RWPE1 (cell line): ENCODE measurements at regions not wholly inside any gene's neighbourhood (a gene's known extent, or its start where the extent isn't known, plus 50 kb on each side); places are given as distances from the start of the nearest gene placed in this dataset.

Experiments
- CTCF ChIA-PET: fragments of 350-600 bp; sonication (Branson Sonifier 250); formaldehyde crosslinking; extraction: SDS; loops from one replicate; lab custom pipeline; 2021; lab: Yijun Ruan, JAX
- POLR2A ChIA-PET: fragments of 400-600 bp; formaldehyde crosslinking; extraction: SDS; loops from one replicate; lab custom pipeline; 2020; ENCODE audit warnings: antibody characterized with exemption; ENCODE audit not compliant: low non-redundant PET; lab: Yijun Ruan, JAX
- DNase-seq: peaks from one replicate; pipeline ENCODE4 v3.0.0; 2012; ENCODE audit warnings: low spot score
- H3K27ac ChIP-seq: fragments of 450-650 bp; 2 replicates; pipeline ENCODE4 v1.5.1; 2017
- TF ChIP-seq, protein P1 (sequence below): fragments of 450-650 bp; conservative IDR thresholded peaks from 2 replicates; pipeline ENCODE4 v1.5.1; 2017; ENCODE audit warnings: low read depth, mild to moderate bottlenecking

DNA sequence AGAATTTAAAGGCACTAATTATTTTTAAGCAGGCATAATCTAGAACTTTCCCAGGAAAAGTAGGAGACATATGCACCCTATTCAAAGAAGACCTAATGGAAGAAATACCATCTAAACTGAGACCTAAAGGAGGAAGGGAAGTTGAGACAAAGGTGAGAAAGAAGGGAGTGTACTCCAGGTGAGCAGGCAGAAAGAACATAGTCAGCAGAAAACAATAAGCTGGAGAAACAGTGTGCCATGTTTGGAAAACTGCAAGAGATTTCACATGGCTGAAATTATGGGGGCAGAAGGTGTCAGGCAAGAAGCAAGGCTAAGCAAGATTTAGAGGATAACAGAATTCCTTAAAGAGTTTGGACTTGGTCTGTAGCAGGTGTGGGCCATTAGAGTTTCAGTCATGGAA lies 167.0 kb upstream of the USP25 start:
- no peak for DNase-seq
- TF ChIP-seq, protein P1, sequence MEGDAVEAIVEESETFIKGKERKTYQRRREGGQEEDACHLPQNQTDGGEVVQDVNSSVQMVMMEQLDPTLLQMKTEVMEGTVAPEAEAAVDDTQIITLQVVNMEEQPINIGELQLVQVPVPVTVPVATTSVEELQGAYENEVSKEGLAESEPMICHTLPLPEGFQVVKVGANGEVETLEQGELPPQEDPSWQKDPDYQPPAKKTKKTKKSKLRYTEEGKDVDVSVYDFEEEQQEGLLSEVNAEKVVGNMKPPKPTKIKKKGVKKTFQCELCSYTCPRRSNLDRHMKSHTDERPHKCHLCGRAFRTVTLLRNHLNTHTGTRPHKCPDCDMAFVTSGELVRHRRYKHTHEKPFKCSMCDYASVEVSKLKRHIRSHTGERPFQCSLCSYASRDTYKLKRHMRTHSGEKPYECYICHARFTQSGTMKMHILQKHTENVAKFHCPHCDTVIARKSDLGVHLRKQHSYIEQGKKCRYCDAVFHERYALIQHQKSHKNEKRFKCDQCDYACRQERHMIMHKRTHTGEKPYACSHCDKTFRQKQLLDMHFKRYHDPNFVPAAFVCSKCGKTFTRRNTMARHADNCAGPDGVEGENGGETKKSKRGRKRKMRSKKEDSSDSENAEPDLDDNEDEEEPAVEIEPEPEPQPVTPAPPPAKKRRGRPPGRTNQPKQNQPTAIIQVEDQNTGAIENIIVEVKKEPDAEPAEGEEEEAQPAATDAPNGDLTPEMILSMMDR, result no peak
- ChIA-PET CTCF (interaction anchor here (0.8 kb wide), 1 partner anchor 39 kb away, joined by 3 read pairs; no protein-coding TSS in a partner anchor), POLR2A (no interaction called here)
- H3K27ac ChIP-seq, result no peak overlapping the region

DNA sequence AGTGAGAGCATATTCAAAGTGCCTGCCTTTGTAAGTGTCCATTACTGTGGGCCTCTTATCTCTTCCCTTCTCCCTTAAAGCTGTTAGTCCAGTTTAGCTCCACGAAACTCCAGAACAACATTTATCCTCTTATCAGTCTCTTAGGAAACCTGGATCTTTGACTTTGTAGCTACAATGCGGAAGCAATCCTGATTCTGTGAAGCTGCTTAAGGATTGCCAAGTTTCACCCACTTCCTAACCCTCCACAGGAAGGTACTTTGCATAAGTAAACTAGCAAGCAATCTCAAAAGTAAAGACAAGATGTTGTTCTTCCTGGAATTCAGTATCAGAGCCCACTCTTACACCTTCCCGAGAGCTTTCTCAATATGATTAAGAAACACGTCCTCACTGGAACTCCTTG lies 164.9 kb upstream of the USP25 start:
- ChIA-PET POLR2A (no interaction called here), CTCF (interaction anchor here (0.6 to 0.7 kb wide), 2 partner anchors 27 to 397 kb away, joined by 3 read pairs; no protein-coding TSS in a partner anchor)
- no peak overlapping the region for H3K27ac ChIP-seq
- DNase-seq, result no peak
- TF ChIP-seq, protein P1, result no peak

DNA sequence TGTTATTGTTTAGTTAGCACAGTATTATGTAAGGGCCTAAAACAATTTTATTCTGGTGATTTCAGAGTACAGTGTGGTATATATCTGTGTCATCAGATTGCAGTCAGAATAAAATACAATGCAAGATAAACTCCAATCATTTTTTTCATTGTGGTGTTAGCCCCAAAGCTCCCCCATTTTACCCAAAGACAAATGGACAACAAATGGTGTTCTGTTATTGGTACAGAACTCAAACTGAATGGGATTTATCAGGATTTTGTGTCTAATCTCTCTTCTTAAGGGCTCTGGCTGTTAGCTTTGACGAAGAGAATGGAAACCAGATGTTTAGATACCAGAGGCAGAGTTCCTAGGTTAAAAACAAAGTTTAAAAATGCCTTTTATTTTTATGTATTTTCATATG lies 163.1 kb upstream of the USP25 start:
- CTCF ChIA-PET, result no interaction called here
- no peak overlapping the region for H3K27ac ChIP-seq
- DNase-seq, result no peak
- POLR2A ChIA-PET, result no interaction called here
- TF ChIP-seq, protein P1, result no peak

DNA sequence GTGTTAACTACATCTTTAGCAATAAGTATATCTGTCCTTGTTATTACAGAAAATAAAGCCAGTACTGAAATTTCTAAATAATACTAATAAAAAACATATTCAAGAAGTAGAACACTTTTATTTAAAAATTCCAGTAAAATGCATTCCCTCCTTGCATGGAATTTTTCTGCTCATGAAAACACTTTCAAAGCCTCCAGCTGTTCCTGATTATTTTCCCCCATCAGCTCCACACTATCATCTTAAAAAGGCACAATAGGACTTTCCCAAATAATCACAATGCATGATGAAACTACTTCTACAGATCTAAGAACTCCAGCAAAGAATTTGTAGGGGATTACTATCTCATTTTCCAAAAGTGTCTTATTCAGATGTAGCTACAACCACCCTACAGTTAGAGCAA lies 162.6 kb upstream of the USP25 start:
- CTCF ChIA-PET, result no interaction called here
- no peak for DNase-seq
- POLR2A ChIA-PET, result no interaction called here
- TF ChIP-seq, protein P1, result no peak
- no peak overlapping the region for H3K27ac ChIP-seq

DNA sequence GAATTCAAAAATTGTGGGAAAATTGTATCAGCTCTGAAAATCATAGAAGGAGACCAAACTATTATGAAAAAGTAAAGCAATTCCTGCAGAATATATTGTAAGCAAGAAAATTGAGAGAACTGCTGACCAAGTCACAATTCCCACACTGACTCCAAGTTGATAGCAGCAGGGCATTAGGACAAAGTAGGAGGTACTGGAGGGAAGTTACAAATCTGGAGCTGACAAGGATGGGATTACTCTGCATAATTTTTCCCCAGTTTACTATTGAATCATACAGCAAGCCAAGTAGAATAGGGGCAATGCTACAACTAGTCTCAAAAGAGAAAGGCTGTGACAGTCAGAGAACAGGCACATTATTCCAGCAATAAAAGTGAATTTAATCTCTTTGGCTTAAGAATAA lies 161.3 kb upstream of the USP25 start:
- POLR2A ChIA-PET, result no interaction called here
- DNase-seq, result no peak
- CTCF ChIA-PET, result no interaction called here
- H3K27ac ChIP-seq, result no peak overlapping the region
- TF ChIP-seq, protein P1, result no peak

DNA sequence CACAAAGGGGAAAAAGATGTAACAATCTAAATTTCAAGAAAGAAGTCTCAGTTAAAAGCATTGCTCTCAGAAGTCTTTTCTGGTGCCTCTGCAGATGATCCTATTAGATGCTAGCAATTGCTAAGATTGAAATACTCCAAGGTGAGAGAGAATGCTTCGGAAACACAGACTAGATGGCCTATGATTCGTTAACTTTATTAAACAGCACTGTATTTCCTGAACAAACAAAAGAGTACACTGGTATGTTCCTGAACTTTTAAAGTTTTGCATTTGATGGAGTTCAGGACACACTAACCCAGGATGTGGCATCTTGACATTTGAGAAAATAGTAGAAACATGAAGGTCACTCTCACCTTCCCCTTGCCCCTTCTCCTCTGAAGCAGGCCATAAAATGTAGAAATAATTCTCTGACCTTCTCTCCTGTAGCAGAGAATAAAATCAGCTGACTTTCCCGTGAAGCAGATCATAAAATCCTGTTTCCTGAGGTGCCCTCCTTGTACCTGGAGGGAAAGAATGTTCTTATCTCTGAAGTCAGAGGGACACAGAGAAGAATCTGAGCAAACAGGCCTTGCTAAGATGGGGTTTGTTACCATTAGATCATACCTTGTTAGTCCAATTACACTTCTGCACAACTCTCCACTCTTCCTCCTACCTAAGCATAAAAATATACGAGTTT lies 142.9 kb upstream of the USP25 start:
- CTCF ChIA-PET, result interaction anchor here (0.9 kb wide), 1 partner anchor 900 kb away, joined by 10 read pairs; no protein-coding TSS in a partner anchor
- H3K27ac ChIP-seq, result no peak overlapping the region
- POLR2A ChIA-PET, result no interaction called here
- DNase-seq, result no peak
- TF ChIP-seq, protein P1, result no peak
